Fibroblast of villous mesenchyme (primary cell): ENCODE measurements at regions not wholly inside any gene's neighbourhood (a gene's known extent, or its start where the extent isn't known, plus 50 kb on each side); places are given as distances from the start of the nearest gene placed in this dataset.

Experiments used
- DNase-seq: peaks from one replicate; pipeline ENCODE4 v3.0.0-alpha.2; 2010; ENCODE audit warnings: low read depth
- H3K4me3 ChIP-seq: 2 replicates; pipeline ENCODE4 v1.5.1; 2011; ENCODE audit warnings: low read depth, mild to moderate bottlenecking, low read length
- CTCF ChIP-seq: IDR thresholded peaks from 2 replicates; pipeline ENCODE4 v1.5.1; 2012; ENCODE audit warnings: low read depth, mild to moderate bottlenecking, low read length; ENCODE audit not compliant: insufficient read depth

- TF ChIP-seq CTCF, result no peak
- DNase-seq, result no peak
- H3K4me3 ChIP-seq, result no peak overlapping the region
These were observed 521.5 kb upstream of the ZFHX3 start for GRCh38 chr16:73569266-73569980.

GRCh38 chr16:73568769-73569168, 520.8 kb upstream of the ZFHX3 start:
- no peak for DNase-seq
- TF ChIP-seq CTCF, result no peak
- H3K4me3 ChIP-seq, result no peak overlapping the region

GRCh38 chr16:73565925-73566324, 518.0 kb upstream of the ZFHX3 start:
- no peak overlapping the region for H3K4me3 ChIP-seq
- DNase-seq, result no peak
- no peak for TF ChIP-seq CTCF

GRCh38 chr16:73565263-73565662, 517.3 kb upstream of the ZFHX3 start:
- peak; percentile 42 for TF ChIP-seq CTCF
- no peak overlapping the region for H3K4me3 ChIP-seq
- peak; percentile 10 for DNase-seq

- no peak for TF ChIP-seq CTCF
- H3K4me3 ChIP-seq, result no peak overlapping the region
- no peak for DNase-seq
These were observed 515.8 kb upstream of the ZFHX3 start for GRCh38 chr16:73563709-73564108.

- H3K4me3 ChIP-seq, result no peak overlapping the region
- no peak for DNase-seq
- TF ChIP-seq CTCF, result no peak
These were observed 512.6 kb upstream of the ZFHX3 start for GRCh38 chr16:73560497-73560896.

GRCh38 chr16:73558219-73558618, 510.3 kb upstream of the ZFHX3 start:
- no peak for TF ChIP-seq CTCF
- no peak for DNase-seq
- H3K4me3 ChIP-seq, result no peak overlapping the region
